ENCODE measurements at regions not wholly inside any gene's neighbourhood (a gene's known extent, or its start where the extent isn't known, plus 50 kb on each side); places are given as distances from the start of the nearest gene placed in this dataset.

- TF ChIP-seq, protein P1, sequence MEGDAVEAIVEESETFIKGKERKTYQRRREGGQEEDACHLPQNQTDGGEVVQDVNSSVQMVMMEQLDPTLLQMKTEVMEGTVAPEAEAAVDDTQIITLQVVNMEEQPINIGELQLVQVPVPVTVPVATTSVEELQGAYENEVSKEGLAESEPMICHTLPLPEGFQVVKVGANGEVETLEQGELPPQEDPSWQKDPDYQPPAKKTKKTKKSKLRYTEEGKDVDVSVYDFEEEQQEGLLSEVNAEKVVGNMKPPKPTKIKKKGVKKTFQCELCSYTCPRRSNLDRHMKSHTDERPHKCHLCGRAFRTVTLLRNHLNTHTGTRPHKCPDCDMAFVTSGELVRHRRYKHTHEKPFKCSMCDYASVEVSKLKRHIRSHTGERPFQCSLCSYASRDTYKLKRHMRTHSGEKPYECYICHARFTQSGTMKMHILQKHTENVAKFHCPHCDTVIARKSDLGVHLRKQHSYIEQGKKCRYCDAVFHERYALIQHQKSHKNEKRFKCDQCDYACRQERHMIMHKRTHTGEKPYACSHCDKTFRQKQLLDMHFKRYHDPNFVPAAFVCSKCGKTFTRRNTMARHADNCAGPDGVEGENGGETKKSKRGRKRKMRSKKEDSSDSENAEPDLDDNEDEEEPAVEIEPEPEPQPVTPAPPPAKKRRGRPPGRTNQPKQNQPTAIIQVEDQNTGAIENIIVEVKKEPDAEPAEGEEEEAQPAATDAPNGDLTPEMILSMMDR (IDR thresholded peaks at IDR 0.05), result no peak
- TF ChIP-seq POLR2AphosphoS2 (conservative IDR thresholded peaks at IDR 0.05; ENCODE audit: low read length) (no peak), POLR2A (IDR thresholded peaks at IDR 0.05; ENCODE audit: low read length) (no peak), ESRRA (IDR thresholded peaks at IDR 0.05; ENCODE audit: borderline replicate concordance, low read length) (no peak), RNF2 (IDR thresholded peaks at IDR 0.05; ENCODE audit: borderline replicate concordance, low read depth) (no peak), CEBPB (IDR thresholded peaks at IDR 0.05) (no peak), BHLHE40 (IDR thresholded peaks at IDR 0.05; ENCODE audit: low read depth, low read length) (no peak), SMC3 (IDR thresholded peaks at IDR 0.05) (no peak), USF2 (IDR thresholded peaks at IDR 0.05) (no peak), CBX8 (IDR thresholded peaks at IDR 0.05) (no peak), MYC (IDR thresholded peaks at IDR 0.05; ENCODE audit: borderline replicate concordance, low read length) (no peak), MAX (IDR thresholded peaks at IDR 0.05) (no peak), FOSB (CRISPR knock-in tag; IDR thresholded peaks at IDR 0.05) (no peak)
- TF ChIP-seq, protein P2, sequence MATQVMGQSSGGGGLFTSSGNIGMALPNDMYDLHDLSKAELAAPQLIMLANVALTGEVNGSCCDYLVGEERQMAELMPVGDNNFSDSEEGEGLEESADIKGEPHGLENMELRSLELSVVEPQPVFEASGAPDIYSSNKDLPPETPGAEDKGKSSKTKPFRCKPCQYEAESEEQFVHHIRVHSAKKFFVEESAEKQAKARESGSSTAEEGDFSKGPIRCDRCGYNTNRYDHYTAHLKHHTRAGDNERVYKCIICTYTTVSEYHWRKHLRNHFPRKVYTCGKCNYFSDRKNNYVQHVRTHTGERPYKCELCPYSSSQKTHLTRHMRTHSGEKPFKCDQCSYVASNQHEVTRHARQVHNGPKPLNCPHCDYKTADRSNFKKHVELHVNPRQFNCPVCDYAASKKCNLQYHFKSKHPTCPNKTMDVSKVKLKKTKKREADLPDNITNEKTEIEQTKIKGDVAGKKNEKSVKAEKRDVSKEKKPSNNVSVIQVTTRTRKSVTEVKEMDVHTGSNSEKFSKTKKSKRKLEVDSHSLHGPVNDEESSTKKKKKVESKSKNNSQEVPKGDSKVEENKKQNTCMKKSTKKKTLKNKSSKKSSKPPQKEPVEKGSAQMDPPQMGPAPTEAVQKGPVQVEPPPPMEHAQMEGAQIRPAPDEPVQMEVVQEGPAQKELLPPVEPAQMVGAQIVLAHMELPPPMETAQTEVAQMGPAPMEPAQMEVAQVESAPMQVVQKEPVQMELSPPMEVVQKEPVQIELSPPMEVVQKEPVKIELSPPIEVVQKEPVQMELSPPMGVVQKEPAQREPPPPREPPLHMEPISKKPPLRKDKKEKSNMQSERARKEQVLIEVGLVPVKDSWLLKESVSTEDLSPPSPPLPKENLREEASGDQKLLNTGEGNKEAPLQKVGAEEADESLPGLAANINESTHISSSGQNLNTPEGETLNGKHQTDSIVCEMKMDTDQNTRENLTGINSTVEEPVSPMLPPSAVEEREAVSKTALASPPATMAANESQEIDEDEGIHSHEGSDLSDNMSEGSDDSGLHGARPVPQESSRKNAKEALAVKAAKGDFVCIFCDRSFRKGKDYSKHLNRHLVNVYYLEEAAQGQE (IDR thresholded peaks at IDR 0.05), result no peak
Observed at GRCh38 chr3:153835540-153835939, 285.6 kb upstream of the ARHGEF26 start.

Data from A549 (cell line).